Nephron progenitor cell (in vitro differentiated cells): ENCODE measurements at regions not wholly inside any gene's neighbourhood (a gene's known extent, or its start where the extent isn't known, plus 50 kb on each side); places are given as distances from the start of the nearest gene placed in this dataset.
A peak's percentile ranks its signal among the peaks of the same experiment; 100 is the strongest.

Source experiments
- DNase-seq: peaks from one replicate; pipeline ENCODE4 v3.0.0; 2021
- H3K27ac Mint-ChIP-seq: 2 replicates; pipeline ENCODE4 v1.8.0; 2021; ENCODE audit warnings: mild to moderate bottlenecking, moderate library complexity, mixed read lengths
- H3K27me3 Mint-ChIP-seq: 2 replicates; pipeline ENCODE4 v1.8.0; 2021; ENCODE audit warnings: mild to moderate bottlenecking, low read depth, mixed read lengths; ENCODE audit not compliant: poor library complexity
- H3K36me3 Mint-ChIP-seq: 2 replicates; pipeline ENCODE4 v1.8.0; 2021; ENCODE audit warnings: low read depth, mixed read lengths
- H3K4me1 Mint-ChIP-seq: 2 replicates; pipeline ENCODE4 v1.8.0; 2021; ENCODE audit warnings: mixed read lengths
- H3K4me3 Mint-ChIP-seq: 2 replicates; pipeline ENCODE4 v1.8.0; 2021; ENCODE audit warnings: mild to moderate bottlenecking, moderate library complexity, mixed read lengths
- H3K9me3 Mint-ChIP-seq: 2 replicates; pipeline ENCODE4 v1.8.0; 2021; ENCODE audit warnings: mild to moderate bottlenecking, moderate library complexity, mixed read lengths
- CTCF ChIP-seq: fragments of 200-600 bp; sonication (generic); IDR thresholded peaks from 2 replicates; pipeline ENCODE4 v1.5.0; 2021; ENCODE audit warnings: antibody characterized with exemption

DNA sequence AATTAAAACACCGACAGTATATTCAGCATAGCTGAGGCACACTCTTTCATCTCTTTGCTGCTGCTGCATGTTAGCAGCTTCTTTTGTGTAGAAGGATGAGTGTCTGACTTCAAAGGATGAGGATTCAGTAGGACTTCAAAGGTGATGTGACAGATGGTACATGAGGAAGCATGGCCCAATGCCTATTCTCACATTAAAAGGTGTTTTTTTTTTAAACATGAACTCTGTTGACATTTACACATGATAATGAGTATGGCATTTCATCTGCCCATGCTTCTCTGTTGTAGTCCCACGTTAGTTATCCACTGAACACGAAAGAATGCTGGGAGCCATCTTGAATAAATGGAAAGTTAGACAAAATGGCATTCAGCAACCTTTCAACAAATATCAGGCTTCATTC lies 1950.8 kb upstream of the PIK3C3 start:
- TF ChIP-seq CTCF = no peak
- H3K27ac Mint-ChIP-seq = no peak overlapping the region
- no peaks in the 10 kb centered on the region for H3K9me3 Mint-ChIP-seq
- peaks cover 3% of the 10 kb centered on the region for H3K36me3 Mint-ChIP-seq
- peaks cover 11% of the 10 kb centered on the region for H3K4me1 Mint-ChIP-seq
- no peak overlapping the region for H3K4me3 Mint-ChIP-seq
- DNase-seq = no peak
- H3K27me3 Mint-ChIP-seq = peaks cover 3% of the 10 kb centered on the region

DNA sequence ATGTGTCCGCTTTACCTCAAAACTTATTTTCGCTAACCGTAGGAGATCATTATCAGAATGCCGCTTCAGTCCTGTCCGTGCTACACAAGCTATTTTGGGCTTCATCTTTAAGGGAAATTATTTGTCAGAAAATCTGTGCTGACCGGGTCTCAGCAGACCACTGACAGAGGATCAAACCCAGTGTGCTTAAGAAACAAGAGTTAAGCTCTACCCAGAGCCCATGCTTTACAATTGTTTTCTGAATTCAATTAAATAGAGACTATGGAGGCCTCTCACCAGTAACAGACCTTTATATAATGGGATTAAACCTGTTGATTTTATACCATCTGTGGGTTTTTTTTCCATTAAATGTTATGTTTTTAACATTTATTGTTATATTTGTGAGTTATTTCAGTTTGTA lies 1956.7 kb upstream of the PIK3C3 start:
- Mint-ChIP-seq H3K27me3 (no peaks in the 10 kb centered on the region), H3K4me3 (no peak overlapping the region), H3K4me1 (peaks cover under 1% of the 10 kb centered on the region), H3K9me3 (no peaks in the 10 kb centered on the region), H3K36me3 (no peaks in the 10 kb centered on the region), H3K27ac (peak overlapping the region; percentile 9)
- TF ChIP-seq CTCF = no peak
- no peak for DNase-seq

DNA sequence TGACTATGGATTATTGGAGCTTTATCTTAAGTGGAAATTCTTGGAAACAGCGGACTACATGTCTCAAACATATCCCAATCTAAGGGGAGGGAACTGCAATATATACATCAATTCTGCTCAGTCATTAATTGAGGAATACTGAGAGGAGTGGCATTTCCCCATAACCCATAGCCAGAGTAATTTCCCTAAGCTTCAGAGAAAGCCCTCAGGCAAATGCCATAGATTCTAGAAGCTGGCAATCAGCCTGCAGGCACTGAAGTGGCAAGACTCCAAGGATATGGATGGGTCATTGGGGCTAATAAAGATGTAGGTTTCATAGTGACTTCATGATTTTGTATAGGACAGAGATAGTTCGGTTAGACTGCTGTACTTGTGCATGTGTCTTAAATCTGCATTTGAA lies 1960.5 kb upstream of the PIK3C3 start:
- H3K9me3 Mint-ChIP-seq = no peaks in the 10 kb centered on the region
- DNase-seq = no peak
- H3K4me1 Mint-ChIP-seq = peaks cover 6% of the 10 kb centered on the region
- H3K27me3 Mint-ChIP-seq = no peaks in the 10 kb centered on the region
- H3K27ac Mint-ChIP-seq = no peak overlapping the region
- no peaks in the 10 kb centered on the region for H3K36me3 Mint-ChIP-seq
- no peak overlapping the region for H3K4me3 Mint-ChIP-seq
- no peak for TF ChIP-seq CTCF

DNA sequence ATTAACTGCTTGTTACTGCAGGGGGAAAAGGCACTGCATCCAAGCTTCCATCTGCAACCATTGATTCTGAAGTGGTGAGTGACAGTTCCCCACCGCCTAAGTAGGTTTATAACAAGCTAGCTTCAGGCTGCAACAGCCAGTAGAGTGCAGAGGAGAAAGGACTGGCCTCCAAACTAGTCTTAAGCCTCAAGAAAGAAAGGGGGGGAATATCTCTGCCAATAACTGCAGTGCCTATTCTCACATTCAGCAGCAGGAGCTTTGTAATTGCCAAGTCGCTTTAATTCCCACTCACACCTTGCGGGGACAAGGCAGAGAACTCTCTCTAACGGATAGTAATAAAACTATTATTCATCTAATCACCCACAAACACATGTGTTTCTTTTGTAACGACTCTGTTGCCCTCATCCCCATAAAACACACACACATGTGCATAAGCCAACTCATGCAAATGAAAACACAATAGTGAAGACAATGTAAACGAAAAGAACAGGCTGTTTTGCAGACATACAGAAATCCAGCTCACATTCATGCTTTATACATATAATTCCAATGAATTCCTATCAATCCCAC lies 1963.3 kb upstream of the PIK3C3 start:
- no peak for TF ChIP-seq CTCF

GRCh38 chr18:39990540-39990939 lies 1964.5 kb upstream of the PIK3C3 start:
- TF ChIP-seq CTCF = no peak
- no peak overlapping the region for H3K4me3 Mint-ChIP-seq
- H3K4me1 Mint-ChIP-seq = peaks cover 6% of the 10 kb centered on the region
- no peaks in the 10 kb centered on the region for H3K36me3 Mint-ChIP-seq
- H3K27ac Mint-ChIP-seq = no peak overlapping the region
- no peaks in the 10 kb centered on the region for H3K27me3 Mint-ChIP-seq
- H3K9me3 Mint-ChIP-seq = no peaks in the 10 kb centered on the region
- no peak for DNase-seq

More for the DNA sequence above, 1963.3 kb upstream of the PIK3C3 start:
- Mint-ChIP-seq H3K4me3 (no peak overlapping the region), H3K27ac (no peak overlapping the region), H3K27me3 (no peaks in the 10 kb centered on the region), H3K36me3 (no peaks in the 10 kb centered on the region), H3K4me1 (peaks cover 6% of the 10 kb centered on the region), H3K9me3 (no peaks in the 10 kb centered on the region)
- no peak for DNase-seq

GRCh38 chr18:39976771-39977170 lies 1978.3 kb upstream of the PIK3C3 start:
- Mint-ChIP-seq H3K27me3 (no peaks in the 10 kb centered on the region), H3K36me3 (no peaks in the 10 kb centered on the region), H3K4me3 (no peak overlapping the region), H3K27ac (no peak overlapping the region), H3K4me1 (no peaks in the 10 kb centered on the region), H3K9me3 (no peaks in the 10 kb centered on the region)
- no peak for DNase-seq
- no peak for TF ChIP-seq CTCF
